Thyroid gland (tissue), 4 donors: ENCODE measurements at regions not wholly inside any gene's neighbourhood (a gene's known extent, or its start where the extent isn't known, plus 50 kb on each side); places are given as distances from the start of the nearest gene placed in this dataset.

ENCODE experiments used
- POLR2A ChIP-seq, 2 donors: fragments of 450-650 bp; IDR thresholded peaks; one replicate each; pipeline ENCODE4 v1.6.1; 2017; ENCODE audit warnings: antibody characterized with exemption in 2 of 2, mild to moderate bottlenecking in 2 of 2, moderate library complexity in 1 of 2
- TF ChIP-seq, protein P1 (sequence below), 6 experiments: fragments of 200-600 bp in 3 of 6; fragments of 450-650 bp in 3 of 6; sonication (generic) in 3 of 6; IDR thresholded peaks; one replicate each; pipeline ENCODE4 v1.5.1; 2016 to 2019; ENCODE audit warnings: antibody characterized with exemption in 6 of 6, mild to moderate bottlenecking in 2 of 6, inconsistent platforms in 1 of 6, moderate library complexity in 1 of 6

- TF ChIP-seq, protein P1, sequence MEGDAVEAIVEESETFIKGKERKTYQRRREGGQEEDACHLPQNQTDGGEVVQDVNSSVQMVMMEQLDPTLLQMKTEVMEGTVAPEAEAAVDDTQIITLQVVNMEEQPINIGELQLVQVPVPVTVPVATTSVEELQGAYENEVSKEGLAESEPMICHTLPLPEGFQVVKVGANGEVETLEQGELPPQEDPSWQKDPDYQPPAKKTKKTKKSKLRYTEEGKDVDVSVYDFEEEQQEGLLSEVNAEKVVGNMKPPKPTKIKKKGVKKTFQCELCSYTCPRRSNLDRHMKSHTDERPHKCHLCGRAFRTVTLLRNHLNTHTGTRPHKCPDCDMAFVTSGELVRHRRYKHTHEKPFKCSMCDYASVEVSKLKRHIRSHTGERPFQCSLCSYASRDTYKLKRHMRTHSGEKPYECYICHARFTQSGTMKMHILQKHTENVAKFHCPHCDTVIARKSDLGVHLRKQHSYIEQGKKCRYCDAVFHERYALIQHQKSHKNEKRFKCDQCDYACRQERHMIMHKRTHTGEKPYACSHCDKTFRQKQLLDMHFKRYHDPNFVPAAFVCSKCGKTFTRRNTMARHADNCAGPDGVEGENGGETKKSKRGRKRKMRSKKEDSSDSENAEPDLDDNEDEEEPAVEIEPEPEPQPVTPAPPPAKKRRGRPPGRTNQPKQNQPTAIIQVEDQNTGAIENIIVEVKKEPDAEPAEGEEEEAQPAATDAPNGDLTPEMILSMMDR (IDR thresholded peaks at IDR 0.05): no peak
- TF ChIP-seq POLR2A (IDR thresholded peaks at IDR 0.05): no peak
Observed at GRCh38 chr10:111545861-111546605, 469.2 kb downstream of the ADRA2A start.
